Muscle layer of colon (tissue), 2 donors: ENCODE measurements at regions not wholly inside any gene's neighbourhood (a gene's known extent, or its start where the extent isn't known, plus 50 kb on each side); places are given as distances from the start of the nearest gene placed in this dataset.

Experiments used
- H3K27ac ChIP-seq: one replicate; pipeline ENCODE4 v1.7.0; 2013; ENCODE audit warnings: low read depth, mild to moderate bottlenecking, low read length, moderate library complexity
- H3K27me3 ChIP-seq, 2 donors: one replicate each; pipeline ENCODE4 v1.7.0; 2013; ENCODE audit warnings: low read length in 2 of 2, mild to moderate bottlenecking in 2 of 2; ENCODE audit not compliant: insufficient read depth in 2 of 2, control insufficient read depth in 1 of 2
- H3K36me3 ChIP-seq: one replicate; pipeline ENCODE4 v1.7.0; 2013; ENCODE audit warnings: mild to moderate bottlenecking, low read length; ENCODE audit not compliant: insufficient read depth
- H3K4me1 ChIP-seq: one replicate; pipeline ENCODE4 v1.7.0; 2013; ENCODE audit warnings: mild to moderate bottlenecking, low read length; ENCODE audit not compliant: insufficient read depth
- H3K4me3 ChIP-seq, 2 donors: one replicate each; pipeline ENCODE4 v1.7.0; 2013; ENCODE audit warnings: low read length in 2 of 2, low read depth in 1 of 2, mild to moderate bottlenecking in 1 of 2, moderate library complexity in 1 of 2
- H3K9ac ChIP-seq: one replicate; pipeline ENCODE4 v1.7.0; 2013; ENCODE audit warnings: low read length
- H3K9me3 ChIP-seq: one replicate; pipeline ENCODE4 v1.7.0; 2013; ENCODE audit warnings: mild to moderate bottlenecking, low read length
- donor health status: abdominal sarcoma.
- donor health status: Adenocarcinoma of cecum.

- Histone ChIP-seq H3K36me3 (no peaks in the 10 kb centered on the region), H3K4me1 (no peaks in the 10 kb centered on the region), H3K9ac (no peak overlapping the region), H3K27me3 (peaks cover 0 to 8% of the 10 kb centered on the region in 2 donors), H3K27ac (no peak overlapping the region), H3K4me3 (no peak overlapping the region), H3K9me3 (no peaks in the 10 kb centered on the region)
These were observed 50.2 kb upstream of the ACTRT2 start for GRCh38 chr1:2971101-2971501.
